ENCODE measurements at regions not wholly inside any gene's neighbourhood (a gene's known extent, or its start where the extent isn't known, plus 50 kb on each side); places are given as distances from the start of the nearest gene placed in this dataset.

DNA sequence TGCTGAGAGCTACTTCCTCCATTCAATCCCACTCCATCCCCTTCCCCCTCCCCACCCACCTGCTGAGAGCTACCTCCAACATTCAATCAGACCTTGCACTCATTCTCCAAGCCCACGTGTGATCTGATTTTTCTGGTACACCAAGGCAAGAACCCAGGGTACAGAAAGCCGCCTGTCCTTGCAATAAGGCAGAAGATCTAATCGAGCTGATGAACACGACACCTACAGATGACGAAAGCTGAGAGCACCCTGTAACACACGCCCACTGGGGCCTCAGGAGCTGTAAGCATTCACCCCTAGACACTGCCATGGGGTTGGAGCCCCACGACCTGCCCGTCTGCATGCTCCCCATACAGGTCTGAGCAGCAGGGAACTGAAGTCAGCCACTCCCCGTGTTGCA lies 58.3 kb downstream of the TRIML1 start:
- DNase-seq: no peak

DNA sequence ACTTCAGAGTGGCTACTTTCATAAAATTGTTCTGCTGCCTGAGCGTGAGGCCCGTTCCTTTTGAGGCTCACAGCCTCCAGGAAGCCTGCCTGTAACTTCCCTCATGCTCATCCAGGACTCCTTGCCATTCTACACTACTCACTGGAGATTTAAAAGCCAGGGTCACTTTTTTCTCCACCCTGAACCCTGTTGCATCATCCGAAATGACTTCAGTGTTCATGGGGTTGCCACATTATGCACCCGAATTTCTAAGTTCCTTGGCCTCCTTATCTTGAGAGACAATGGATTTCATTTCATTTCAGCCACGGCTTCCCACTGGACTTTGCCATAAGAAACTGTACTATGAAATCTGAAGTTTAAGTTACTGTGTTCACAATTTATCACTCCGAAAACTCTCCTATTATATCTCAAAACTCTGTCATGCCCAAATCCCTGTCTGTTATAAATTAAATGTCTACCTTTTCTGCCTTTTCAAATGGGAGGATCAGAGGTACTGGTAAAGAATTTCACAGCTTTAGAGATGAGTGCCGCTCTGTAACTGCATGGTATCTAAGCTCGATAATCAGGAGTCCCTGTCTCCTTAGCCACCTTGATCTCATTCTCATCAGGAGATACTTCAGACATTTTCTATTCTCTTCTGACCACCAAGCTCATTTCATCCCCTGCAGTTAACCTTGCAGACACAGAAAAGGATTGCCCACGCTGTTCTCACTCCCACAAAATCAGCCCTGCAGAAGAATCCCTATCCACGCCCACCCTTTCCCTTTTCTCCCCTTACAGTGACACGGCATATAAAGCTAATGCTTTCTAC lies 59.9 kb downstream of the TRIML1 start:
- no peak for DNase-seq

DNA sequence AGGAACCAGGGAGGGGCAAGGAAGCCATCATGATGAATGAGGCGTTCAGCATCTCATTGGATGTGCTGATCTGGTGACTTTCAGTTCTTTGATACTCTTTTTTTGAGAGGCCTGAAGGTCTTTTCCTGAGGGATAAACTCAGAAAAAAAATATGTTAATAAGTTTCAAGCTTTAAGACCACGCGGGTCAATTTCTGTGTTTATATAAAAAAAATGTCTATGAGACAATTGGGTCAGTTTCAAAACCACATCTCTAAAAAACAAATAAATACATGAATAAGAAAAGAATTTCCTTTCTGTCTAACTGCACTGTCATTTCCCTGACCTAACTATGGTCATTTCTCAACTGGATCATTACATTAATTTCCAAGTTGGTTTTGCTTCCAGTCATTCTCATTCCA lies 62.6 kb downstream of the TRIML1 start:
- no peak for DNase-seq

DNA sequence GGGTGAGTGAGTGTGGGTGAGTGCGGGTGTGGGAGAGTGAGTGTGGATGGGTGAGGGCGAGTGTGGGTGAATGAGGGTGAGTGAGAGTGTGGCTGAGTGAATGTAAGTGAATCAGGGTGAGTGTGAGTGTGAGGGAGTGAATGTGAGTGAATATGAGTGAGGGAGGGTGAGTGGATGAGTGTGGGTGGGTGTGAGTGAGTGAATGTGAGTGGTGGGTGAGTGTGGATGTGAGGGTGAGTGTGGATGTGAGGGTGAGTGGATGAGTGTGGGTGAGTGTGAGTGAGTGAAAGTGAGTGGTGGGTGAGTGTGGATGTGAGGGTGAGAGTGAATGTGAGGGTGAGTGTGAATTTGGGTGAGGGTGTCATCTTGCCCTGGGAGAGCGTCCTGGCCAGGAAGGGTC lies 67.5 kb downstream of the TRIML1 start:
- no peak for DNase-seq

DNA sequence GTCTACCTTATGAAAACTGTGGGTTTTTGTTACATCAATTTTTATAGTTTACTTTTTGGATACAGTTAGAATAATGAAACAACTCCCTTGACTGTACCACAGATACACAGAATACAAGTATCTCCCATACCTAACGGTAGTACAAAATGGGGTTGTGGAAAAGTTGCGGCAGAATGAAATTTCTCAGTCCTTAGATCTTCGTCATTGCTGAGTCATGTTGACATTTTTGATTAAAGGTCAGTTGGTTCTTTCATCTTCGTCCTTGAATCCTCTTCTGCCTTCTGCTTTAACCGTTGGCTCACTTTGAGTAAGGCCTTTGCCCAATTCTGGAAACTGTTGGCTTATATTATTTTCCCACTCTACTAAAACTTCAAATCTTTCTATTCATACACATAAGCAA lies 75.6 kb downstream of the TRIML1 start:
- DNase-seq: no peak

DNA sequence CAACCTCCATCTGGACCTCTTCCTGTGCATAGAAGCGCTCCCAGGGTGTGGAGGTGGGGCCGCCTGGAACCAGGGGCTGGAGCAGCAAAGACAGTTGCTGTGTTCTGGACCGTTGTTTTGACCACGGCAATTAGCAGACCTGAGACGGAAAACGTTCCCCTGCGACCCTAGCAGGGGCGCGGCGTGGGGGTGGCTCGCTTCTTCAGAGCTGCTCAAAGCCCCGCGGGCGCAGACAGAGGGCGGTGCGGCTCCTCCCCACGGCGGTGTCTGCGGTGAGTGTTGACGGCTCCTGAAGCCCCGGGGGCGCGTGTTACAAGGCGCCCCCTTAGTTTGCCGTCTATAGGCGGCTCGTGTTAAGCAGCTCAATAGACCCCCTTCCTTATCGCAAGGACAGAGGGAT lies 79.2 kb downstream of the TRIML1 start:
- no peak for DNase-seq

DNA sequence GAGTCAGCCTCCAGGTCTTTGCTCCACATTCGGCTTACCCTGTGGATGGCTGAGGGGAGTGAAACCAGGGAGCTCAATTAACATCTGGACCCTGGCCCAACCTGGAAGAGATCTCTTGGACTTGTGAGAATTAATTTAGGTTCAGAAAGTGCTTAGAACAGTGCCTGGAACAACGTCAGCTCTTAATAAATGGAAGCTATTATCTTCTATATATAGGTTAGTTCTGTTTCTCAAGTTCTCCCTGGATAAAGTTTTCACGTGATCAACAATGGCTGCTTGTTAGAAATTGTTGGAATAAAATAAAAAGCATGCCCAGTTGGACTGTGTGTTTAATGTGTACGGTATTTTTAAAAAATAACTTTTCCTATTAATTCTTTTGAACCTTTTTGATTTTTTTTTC lies 80.8 kb downstream of the TRIML1 start:
- no peak for DNase-seq

DNA sequence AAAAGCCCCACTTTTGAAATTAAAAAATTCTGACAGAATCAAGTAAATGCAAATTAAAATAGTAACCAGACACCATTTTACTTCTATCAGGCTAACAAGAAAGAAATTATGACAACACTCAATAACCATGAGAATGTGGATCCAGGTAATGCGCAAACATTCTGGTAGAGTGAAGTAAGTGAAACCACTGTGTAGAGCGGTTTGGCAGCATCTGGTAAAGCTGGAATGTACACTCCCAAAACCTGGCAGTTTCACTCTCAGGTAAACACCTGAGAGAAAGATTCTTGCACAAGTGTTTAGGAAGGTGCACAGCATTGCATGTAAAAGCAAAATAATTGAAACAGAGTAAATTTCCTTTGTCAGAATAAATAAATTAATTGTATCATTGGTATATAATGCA lies 81.8 kb downstream of the TRIML1 start:
- DNase-seq: no peak

DNA sequence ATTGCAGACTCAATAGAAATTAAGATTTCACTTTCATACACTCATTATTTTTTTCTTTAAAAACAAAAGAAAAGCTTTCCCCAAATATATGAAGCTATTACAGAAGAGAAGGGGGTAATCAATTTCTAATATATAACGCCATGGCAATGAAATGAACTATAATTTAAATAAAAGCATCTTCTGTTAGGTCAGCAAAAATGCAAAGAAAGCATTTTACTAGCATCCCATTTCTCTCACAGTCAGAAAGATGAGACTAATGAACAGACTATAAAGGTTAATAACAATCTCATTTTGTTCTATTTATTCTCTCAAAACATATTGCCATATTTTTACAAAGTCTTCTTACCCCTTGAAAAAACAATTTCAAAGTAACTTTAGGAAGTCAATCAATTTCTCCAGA lies 89.0 kb downstream of the TRIML1 start:
- no peak for DNase-seq

DNA sequence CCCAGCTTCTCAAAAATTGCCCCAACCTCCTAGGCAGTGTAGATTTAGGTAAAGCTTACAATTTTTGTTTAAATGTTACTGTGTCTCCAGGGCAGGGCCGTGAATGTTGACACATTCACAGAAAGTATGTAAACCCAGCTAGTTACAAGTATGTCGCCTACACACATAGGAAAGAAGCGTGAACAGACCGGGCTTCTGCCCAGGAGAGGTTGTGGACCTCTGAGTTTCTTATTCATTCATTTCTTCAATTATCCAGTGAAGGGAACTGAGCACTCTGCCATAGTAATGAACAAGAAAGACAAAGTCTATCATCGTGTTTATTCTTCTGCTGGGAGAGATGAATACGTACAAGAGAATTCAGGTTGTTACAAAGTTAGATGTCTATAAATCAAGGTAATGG lies 93.2 kb downstream of the TRIML1 start:
- DNase-seq: no peak

DNA sequence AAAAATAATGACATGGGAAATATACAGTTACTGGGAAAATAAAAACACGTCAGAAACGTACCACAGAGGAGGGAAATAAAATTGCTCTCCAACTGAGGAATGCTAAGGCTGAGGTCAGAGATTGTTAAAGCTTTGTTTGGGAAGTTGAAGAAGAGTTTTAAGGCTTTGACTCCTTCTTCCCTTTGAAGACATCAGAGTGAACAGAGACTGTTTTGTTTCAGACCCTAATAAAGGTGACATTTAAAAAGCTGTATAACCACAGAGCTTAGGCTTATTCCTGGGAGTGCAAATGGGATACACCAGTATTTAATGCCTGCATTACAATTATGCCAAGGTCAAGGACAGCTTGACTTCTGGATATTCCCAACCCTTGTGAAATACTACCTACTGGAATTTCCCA lies 102.8 kb downstream of the TRIML1 start:
- DNase-seq: no peak

DNA sequence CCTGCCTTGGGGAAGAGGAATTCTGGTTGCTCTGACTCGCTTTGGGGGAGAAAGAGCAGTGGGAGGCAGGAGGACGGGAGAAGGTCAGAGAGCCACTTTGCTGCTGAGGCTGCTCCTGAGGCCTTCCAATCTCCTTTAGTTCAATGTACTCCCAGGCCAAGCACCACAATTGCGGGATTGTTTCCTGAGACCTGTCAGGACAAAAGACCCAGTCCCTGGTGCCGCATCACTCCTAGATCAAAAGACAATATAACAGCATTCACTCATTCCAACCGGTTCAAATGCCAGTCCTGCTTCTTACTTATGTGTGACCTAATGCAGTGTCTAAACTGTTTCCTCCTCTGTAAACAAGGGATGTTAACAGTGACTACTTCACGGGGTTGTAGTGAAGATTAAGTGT lies 106.4 kb downstream of the TRIML1 start:
- DNase-seq: no peak

DNA sequence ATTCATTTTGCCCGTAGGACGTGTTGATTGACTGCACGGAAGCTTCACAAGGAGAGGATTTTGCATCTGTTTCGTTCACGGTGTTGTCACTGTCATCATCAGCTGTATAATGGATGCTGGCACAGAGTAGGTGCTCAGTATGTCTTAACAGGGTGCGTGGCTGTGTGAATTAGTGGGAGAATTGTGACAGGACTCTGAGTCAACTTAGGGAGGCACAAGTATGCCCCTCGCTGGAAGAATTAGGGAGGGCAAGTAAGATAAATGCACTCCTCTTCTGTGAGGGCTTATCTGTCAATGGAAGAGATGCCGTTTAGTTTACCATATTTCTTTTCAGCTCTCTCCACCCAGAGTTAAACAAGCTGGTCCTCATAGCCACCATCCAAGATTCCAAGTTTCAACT lies 107.2 kb downstream of the TRIML1 start:
- DNase-seq: no peak

DNA sequence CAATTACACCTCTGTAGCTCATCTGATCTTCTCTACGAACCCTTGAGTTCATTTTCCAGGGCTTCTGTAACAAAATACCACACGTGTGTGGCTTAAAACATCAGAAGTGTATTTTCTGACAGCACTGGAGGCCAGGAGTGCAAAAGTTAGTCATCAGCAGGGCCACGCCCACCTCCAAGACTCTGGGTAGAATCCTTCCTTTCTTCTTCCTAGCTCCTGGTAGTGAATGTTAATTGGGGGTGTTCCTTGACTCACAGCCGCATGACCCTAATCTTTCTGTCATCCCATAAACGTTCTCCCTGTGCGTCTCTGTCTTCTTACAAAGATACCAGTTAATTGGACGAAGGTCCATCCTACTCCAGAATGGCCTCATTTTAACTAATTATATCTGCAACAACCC lies 115.0 kb downstream of the TRIML1 start:
- no peak for DNase-seq

DNA sequence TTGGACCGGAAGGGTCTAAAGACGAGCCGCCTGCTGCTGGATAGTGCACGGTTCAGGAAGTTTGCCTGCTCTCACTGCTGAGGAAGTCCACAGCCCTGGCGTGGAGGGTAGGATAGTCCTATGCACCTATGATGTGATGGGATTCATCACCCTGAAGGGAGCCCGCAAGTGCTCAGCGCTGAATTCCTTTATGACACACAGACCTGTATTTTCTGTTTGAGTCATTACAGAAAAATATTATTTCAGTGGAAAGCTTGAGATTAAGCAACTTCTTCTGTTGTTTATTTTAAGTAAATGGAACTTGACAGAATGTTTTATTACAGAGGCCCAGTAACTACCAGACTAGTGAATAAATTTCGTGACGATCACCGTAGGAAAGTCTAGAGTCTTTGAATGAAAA lies 123.2 kb downstream of the TRIML1 start:
- DNase-seq: no peak

DNA sequence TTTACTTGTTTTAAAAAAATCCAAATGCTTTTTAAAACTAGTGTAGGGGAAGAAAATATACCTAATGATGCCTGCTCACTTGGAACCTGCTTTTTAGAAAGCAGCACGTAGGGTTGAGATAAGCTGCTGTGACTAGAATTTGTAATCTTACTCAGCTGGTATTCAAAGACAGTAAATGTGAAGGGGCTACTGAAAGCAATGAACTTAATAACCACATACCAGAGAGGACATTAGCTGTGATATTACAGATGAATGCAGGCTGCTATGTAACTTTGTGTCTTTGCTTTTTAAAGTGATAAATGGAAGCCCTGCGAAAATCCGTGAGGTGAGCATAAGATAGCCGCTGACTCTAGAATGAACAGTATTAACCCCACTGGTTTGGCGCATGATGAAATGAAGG lies 124.1 kb downstream of the TRIML1 start:
- no peak for DNase-seq

DNA sequence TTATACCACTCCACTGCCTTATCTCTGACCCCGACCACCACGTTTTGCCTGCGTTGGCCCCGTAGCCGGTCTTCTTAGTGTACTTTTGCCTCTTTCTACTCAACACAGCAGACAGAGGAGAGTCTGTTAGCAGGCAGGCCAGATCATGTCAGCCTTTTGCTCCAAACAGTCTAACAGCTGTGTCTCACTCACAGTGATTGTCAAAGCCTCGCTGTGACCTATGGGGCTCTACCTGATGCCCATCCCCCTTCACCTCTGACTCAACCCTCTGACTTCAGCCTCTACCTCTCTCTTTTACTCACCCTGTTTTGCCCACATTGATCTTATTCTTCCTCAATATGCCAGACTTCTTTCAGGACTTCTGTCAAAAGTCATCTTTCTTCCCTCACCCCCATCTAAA lies 127.1 kb downstream of the TRIML1 start:
- DNase-seq: no peak

DNA sequence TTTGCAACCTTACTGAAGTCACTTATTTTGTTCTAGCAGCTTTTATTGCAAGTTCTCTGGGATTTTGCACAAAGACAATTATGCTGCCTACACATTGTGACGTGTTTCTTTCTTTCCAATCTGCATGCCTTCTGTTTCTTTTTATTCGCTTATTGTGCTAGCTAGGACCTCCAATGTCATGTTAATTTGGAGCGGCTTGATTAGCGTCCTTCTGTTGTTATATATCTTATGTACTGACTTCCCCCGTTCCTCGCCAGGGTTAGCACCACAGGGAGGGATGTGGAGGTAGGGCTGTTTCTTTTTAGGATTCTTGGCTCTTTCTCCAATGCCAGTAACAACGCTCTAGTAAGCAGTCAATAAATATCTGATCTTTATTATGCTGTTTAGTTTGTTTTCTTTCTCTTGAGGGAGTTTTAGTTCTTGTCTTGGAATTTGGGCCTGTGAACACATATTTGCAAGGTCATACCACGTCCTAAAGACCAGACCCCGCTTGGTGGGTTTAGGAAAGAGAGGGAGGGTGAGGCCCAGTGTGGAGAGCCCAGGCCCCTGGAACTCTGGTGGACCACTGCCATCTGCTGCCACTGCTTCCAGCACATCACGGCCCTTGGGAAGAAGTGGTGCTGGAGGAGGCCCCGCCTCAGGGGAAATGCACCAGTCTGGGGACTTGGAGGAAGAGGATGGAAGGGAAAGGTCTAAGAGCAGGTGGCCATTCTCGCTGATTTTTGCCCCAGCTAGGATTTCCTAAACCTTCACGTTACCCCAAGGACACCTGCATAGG lies 129.1 kb downstream of the TRIML1 start:
- no peak for DNase-seq

DNA sequence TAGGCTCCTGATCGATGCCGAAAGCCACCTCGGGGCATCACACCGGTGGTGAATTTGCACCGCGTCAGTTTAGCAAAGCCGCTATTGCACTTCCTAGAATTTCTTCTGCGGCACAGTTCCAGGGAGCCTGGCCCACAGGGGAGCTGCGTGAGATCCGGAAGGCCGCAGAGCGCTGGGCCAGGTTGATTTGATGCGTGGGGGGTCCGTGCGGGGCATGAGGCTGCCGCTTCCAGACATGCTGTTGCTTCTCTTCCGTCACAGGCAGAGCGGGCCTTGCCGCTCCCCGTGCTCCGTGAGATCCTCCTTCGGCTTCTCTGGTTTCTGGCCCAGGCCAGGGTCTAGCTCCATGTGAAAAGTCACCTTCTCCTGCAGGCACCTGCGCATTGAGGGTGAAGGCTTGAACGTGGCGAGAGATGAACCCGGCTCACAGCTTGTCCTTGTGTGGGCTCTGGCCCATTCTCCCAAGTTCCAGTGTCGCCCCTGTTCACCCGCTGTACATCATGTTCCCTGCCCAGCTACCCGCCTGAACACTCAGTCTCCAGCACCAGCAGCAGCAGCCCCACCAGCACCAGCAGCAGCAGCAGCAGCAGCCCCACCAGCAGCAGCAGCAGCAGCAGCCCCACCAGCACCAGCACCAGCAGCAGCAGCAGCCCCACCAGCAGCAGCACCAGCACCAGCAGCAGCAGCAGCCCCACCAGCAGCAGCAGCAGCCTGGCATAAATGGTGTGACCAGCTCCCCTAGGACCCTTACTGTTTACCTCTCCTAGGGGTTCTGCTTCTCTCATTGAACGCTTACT lies 131.2 kb downstream of the TRIML1 start:
- DNase-seq: no peak

DNA sequence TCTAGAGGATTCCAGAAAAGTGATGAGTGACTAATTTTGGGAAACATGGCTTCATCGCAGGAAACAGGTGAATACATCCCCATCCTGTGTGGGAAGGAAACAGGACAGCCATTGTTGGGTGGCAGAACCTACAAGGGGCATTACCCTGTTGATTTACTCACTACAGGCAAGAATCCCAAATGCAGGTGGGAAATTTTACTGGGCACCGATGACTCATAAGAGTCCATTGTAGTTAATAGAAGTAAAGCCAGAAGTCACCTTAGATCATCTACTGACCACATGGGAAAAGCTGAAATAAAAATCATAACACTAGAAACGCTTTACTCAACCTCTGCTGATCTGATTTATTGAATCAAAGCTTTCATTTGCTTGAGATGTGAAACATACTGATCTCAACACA lies 136.4 kb downstream of the TRIML1 start:
- no peak for DNase-seq

DNA sequence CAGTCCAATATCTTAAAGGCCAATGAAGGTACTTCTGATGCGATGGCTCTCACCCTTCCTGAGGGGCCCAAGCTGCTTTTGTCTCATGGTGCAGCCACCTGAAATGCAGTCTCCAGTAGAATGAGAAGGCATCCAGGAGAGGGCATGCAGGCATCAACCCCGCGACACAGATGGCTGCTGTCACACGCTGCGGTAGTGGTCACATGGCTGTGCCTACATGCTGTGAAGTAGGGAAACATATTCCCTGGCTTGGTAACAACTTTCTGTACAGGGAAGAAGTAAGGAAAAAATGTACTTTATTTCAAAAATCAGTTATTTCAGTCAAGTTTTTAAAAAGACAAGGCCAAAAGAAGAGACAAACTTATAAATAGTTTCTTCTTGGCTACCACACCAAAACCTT lies 139.9 kb downstream of the TRIML1 start:
- no peak for DNase-seq

DNA sequence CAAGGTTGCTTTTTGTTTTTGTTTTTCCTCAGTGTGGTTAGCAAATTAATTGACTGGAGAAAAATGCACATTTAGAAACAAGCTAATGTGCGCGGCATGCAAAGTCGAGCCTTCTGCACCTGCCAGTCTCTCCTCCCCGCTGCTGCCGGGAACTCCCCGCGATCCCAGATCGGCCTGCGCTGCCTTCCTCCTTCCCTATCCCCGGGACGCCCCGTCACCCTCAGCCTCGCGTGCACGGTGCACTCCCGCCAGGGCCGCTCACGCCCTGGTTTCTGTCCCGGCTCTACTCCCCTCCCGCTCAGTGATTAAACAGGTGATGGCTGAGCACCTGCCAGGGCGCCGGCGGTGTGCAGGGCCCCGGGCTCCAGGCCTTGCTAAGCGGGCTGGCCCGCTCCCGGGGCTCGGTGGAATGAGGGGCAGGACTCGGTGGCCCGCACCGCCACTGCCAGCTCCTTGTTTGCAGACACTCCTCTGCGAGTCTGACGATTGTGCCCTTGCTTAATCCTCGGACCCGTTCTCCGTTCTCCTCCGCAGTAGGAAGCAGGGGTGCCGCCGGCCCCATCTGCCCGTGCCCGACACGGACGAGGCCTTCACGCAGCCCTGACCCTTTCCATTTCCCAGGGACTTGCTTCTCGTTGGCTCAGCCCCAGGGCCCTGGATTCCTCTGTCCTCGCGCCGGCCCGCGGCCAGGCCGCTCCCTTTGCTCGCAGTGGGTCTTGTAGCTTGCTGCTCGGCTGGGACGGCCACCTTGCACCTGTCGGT lies 143.4 kb downstream of the TRIML1 start:
- no peak for DNase-seq
